ENCODE measurements at regions not wholly inside any gene's neighbourhood (a gene's known extent, or its start where the extent isn't known, plus 50 kb on each side); places are given as distances from the start of the nearest gene placed in this dataset.

DNA sequence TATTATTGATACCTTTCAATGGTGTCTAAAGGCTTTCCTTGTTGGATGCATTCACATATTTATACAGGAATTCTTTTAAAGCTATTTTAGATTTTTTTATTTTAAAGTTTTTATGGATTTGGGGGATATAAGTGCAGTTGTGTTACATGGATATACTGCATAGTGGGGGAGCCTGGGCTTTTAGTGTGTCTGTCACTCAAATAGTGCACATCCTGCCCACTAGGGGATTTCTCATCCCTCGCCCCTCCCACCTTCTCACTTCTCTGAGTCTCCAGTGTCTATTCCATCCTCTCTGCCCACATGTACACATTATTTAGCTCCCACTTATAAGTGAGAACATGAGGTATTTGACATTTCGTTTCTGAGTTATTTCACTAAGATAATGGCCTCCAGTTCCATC lies 154.0 kb upstream of the MKI67 start:
- WGBS = 66% methylated on average over 2 of the region's 2 CpGs
- Histone ChIP-seq H3K36me3 (ENCODE audit: control insufficient read depth in 4 of 4, insufficient read depth in 3 of 4, low read depth in 1 of 4, low read length in 3 of 4) (no peaks in the 10 kb centered on the region), H3K4me1 (ENCODE audit: control insufficient read depth in 4 of 4, insufficient read depth in 4 of 4, low read length in 3 of 4) (no peaks in the 10 kb centered on the region), H3K4me3 (ENCODE audit: low read depth in 1 of 3, low read length in 3 of 3) (no peak overlapping the region), H3K27ac (ENCODE audit: low read depth in 1 of 2, low read length in 2 of 2) (no peak overlapping the region), H3K9me3 (ENCODE audit: control insufficient read depth in 4 of 4, low read length in 3 of 4) (no peaks in the 10 kb centered on the region), H3K9ac (ENCODE audit: low read depth in 1 of 2, low read length in 2 of 2) (no peak overlapping the region), H3K27me3 (ENCODE audit: control insufficient read depth in 4 of 4, insufficient read depth in 4 of 4, low read length in 3 of 4) (peaks cover 0 to 15% (median 3%) of the 10 kb centered on the region in 4 donors)
- no peak for DNase-seq (ENCODE audit: low spot score)
- no peak for TF ChIP-seq SP1 (IDR thresholded peaks at IDR 0.05)
- no peak for TF ChIP-seq RAD21 (IDR thresholded peaks at IDR 0.05)
- TF ChIP-seq, protein P1, sequence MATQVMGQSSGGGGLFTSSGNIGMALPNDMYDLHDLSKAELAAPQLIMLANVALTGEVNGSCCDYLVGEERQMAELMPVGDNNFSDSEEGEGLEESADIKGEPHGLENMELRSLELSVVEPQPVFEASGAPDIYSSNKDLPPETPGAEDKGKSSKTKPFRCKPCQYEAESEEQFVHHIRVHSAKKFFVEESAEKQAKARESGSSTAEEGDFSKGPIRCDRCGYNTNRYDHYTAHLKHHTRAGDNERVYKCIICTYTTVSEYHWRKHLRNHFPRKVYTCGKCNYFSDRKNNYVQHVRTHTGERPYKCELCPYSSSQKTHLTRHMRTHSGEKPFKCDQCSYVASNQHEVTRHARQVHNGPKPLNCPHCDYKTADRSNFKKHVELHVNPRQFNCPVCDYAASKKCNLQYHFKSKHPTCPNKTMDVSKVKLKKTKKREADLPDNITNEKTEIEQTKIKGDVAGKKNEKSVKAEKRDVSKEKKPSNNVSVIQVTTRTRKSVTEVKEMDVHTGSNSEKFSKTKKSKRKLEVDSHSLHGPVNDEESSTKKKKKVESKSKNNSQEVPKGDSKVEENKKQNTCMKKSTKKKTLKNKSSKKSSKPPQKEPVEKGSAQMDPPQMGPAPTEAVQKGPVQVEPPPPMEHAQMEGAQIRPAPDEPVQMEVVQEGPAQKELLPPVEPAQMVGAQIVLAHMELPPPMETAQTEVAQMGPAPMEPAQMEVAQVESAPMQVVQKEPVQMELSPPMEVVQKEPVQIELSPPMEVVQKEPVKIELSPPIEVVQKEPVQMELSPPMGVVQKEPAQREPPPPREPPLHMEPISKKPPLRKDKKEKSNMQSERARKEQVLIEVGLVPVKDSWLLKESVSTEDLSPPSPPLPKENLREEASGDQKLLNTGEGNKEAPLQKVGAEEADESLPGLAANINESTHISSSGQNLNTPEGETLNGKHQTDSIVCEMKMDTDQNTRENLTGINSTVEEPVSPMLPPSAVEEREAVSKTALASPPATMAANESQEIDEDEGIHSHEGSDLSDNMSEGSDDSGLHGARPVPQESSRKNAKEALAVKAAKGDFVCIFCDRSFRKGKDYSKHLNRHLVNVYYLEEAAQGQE (IDR thresholded peaks at IDR 0.05) = no peak
- TF ChIP-seq NR2F2 (IDR thresholded peaks at IDR 0.05) = no peak
- TF ChIP-seq TAF1 (conservative IDR thresholded peaks at IDR 0.05) = no peak
- TF ChIP-seq, protein P2, sequence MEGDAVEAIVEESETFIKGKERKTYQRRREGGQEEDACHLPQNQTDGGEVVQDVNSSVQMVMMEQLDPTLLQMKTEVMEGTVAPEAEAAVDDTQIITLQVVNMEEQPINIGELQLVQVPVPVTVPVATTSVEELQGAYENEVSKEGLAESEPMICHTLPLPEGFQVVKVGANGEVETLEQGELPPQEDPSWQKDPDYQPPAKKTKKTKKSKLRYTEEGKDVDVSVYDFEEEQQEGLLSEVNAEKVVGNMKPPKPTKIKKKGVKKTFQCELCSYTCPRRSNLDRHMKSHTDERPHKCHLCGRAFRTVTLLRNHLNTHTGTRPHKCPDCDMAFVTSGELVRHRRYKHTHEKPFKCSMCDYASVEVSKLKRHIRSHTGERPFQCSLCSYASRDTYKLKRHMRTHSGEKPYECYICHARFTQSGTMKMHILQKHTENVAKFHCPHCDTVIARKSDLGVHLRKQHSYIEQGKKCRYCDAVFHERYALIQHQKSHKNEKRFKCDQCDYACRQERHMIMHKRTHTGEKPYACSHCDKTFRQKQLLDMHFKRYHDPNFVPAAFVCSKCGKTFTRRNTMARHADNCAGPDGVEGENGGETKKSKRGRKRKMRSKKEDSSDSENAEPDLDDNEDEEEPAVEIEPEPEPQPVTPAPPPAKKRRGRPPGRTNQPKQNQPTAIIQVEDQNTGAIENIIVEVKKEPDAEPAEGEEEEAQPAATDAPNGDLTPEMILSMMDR (IDR thresholded peaks at IDR 0.05; ENCODE audit: low read depth, low read length, missing input control) = no peak
- no peak for TF ChIP-seq HNF4G (IDR thresholded peaks at IDR 0.05)
- TF ChIP-seq, protein P3, sequence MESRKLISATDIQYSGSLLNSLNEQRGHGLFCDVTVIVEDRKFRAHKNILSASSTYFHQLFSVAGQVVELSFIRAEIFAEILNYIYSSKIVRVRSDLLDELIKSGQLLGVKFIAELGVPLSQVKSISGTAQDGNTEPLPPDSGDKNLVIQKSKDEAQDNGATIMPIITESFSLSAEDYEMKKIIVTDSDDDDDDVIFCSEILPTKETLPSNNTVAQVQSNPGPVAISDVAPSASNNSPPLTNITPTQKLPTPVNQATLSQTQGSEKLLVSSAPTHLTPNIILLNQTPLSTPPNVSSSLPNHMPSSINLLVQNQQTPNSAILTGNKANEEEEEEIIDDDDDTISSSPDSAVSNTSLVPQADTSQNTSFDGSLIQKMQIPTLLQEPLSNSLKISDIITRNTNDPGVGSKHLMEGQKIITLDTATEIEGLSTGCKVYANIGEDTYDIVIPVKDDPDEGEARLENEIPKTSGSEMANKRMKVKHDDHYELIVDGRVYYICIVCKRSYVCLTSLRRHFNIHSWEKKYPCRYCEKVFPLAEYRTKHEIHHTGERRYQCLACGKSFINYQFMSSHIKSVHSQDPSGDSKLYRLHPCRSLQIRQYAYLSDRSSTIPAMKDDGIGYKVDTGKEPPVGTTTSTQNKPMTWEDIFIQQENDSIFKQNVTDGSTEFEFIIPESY (IDR thresholded peaks at IDR 0.05) = no peak
- TF ChIP-seq, protein P4, sequence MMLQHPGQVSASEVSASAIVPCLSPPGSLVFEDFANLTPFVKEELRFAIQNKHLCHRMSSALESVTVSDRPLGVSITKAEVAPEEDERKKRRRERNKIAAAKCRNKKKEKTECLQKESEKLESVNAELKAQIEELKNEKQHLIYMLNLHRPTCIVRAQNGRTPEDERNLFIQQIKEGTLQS (IDR thresholded peaks at IDR 0.05) = no peak
- no peak for TF ChIP-seq GABPA (IDR thresholded peaks at IDR 0.05 in 1 of 2, conservative IDR thresholded peaks at IDR 0.05 in 1 of 2)
- TF ChIP-seq FOXA2 (IDR thresholded peaks at IDR 0.05) = no peak
- no peak for TF ChIP-seq RXRA (IDR thresholded peaks at IDR 0.05)
- TF ChIP-seq JUND (IDR thresholded peaks at IDR 0.05) = no peak
- TF ChIP-seq, protein P5, sequence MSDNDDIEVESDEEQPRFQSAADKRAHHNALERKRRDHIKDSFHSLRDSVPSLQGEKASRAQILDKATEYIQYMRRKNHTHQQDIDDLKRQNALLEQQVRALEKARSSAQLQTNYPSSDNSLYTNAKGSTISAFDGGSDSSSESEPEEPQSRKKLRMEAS (IDR thresholded peaks at IDR 0.05) = no peak
- TF ChIP-seq EGR1 (IDR thresholded peaks at IDR 0.05; ENCODE audit: low read depth in 2 of 2) = no peak
- TF ChIP-seq HNF4A (conservative IDR thresholded peaks at IDR 0.05) = no peak
- TF ChIP-seq FOXA1 (IDR thresholded peaks at IDR 0.05) = no peak
- no peak for TF ChIP-seq YY1 (IDR thresholded peaks at IDR 0.05)

Data from liver (tissue), 8 donors.